HepG2 (cell line): ENCODE measurements at regions not wholly inside any gene's neighbourhood (a gene's known extent, or its start where the extent isn't known, plus 50 kb on each side); places are given as distances from the start of the nearest gene placed in this dataset.

Source experiments
- ATAC-seq: fragments of 200-7000 bp; cut with Tn5 transposase; 3 replicates; pipeline ENCODE4 v1.9.1; 2020; ENCODE audit warnings: mild to moderate bottlenecking, moderate library complexity
- BruUV-seq: library from RNA; stranded (reverse); fragments of 400-500 nt; replicated peaks from 2 replicates; lab custom pipeline; 2021; lab: Mats Ljungman, UMichigan
- CTCF ChIA-PET: fragments of 300-600 bp; formaldehyde crosslinking; extraction: SDS; loops from one replicate; lab custom pipeline; 2021; ENCODE audit warnings: low total read pairs, inconsistent platforms, low intra/inter-chr PET ratio; lab: Yijun Ruan, JAX
- POLR2A ChIA-PET: fragments of 350-600 bp; sonication (Branson Sonifier 250); formaldehyde crosslinking; loops from one replicate; lab custom pipeline; 2020; ENCODE audit warnings: antibody characterized with exemption, inconsistent platforms; lab: Yijun Ruan, JAX
- DNase-seq: peaks from one replicate; pipeline ENCODE4 v3.0.0-alpha.2; 2015; ENCODE audit warnings: low spot score
- FAIRE-seq: peaks from 3 replicates; lab custom pipeline; 2011; peaks lifted over from hg19 to GRCh38; lab: Jason Lieb, UNC
- H2AFZ ChIP-seq: one replicate; pipeline ENCODE4 v1.6.1; 2011; ENCODE audit warnings: low read length, inconsistent platforms
- H3K27ac ChIP-seq: fragments of 300-600 bp; 3 replicates; pipeline ENCODE4 v1.8.0; 2011; ENCODE audit warnings: mixed run types, mild to moderate bottlenecking, mixed read lengths, low read length, inconsistent platforms; ENCODE audit not compliant: insufficient read depth; ENCODE audit errors: extremely low read length
- H3K27me3 ChIP-seq, 2 experiments: fragments of 200-600 bp in 1 of 2; 2 replicates in 1 of 2; 3 replicates in 1 of 2; pipeline versions ENCODE4 v1.6.0 to v1.8.0; 2011; ENCODE audit warnings: low read length in 2 of 2, mild to moderate bottlenecking in 2 of 2, moderate library complexity in 2 of 2, inconsistent platforms in 1 of 2; ENCODE audit not compliant: insufficient read depth in 2 of 2, control insufficient read depth in 1 of 2
- H3K36me3 ChIP-seq, 2 experiments: fragments of 200-600 bp in 1 of 2; replicated peaks in 1 of 2; 2 replicates in 1 of 2; 3 replicates in 1 of 2; pipeline versions ENCODE4 v1.5.1 to v1.8.0; 2011; ENCODE audit warnings: low read length in 2 of 2, inconsistent platforms in 1 of 2; ENCODE audit not compliant: insufficient read depth in 2 of 2, control insufficient read depth in 1 of 2
- H3K4me1 ChIP-seq: 2 replicates; pipeline ENCODE4 v1.5.1; 2012; ENCODE audit warnings: low read length, inconsistent platforms; ENCODE audit not compliant: insufficient read depth
- H3K4me2 ChIP-seq: 2 replicates; pipeline ENCODE4 v1.6.0; 2011; ENCODE audit warnings: low read depth, low read length, inconsistent platforms
- H3K4me3 ChIP-seq, 3 experiments: fragments of 200-600 bp in 1 of 3; sonication (generic), shearing (Covaris generic) in 1 of 3; replicated peaks in 1 of 3; 2 replicates each; pipeline ENCODE4 v1.5.1; 2011 to 2016; ENCODE audit warnings: low read length in 3 of 3, inconsistent platforms in 2 of 3, low read depth in 2 of 3, mild to moderate bottlenecking in 2 of 3, control low read depth in 1 of 3, mixed read lengths in 1 of 3; ENCODE audit not compliant: insufficient read depth in 1 of 3
- H3K79me2 ChIP-seq: one replicate; pipeline ENCODE4 v1.6.1; 2011; ENCODE audit warnings: low read length, inconsistent platforms; ENCODE audit not compliant: insufficient read depth
- H3K9ac ChIP-seq: 2 replicates; pipeline ENCODE4 v1.6.0; 2011; ENCODE audit warnings: mild to moderate bottlenecking, low read depth, low read length, inconsistent platforms; ENCODE audit not compliant: insufficient read depth
- H3K9me3 ChIP-seq: 2 replicates; pipeline ENCODE4 v1.5.1; 2012; ENCODE audit warnings: mild to moderate bottlenecking, low read length
- H4K20me1 ChIP-seq: 2 replicates; pipeline ENCODE4 v1.6.0; 2011; ENCODE audit warnings: inconsistent platforms, mild to moderate bottlenecking, low read length, moderate library complexity; ENCODE audit not compliant: insufficient read depth
- ATRX ChIP-seq: sonication (generic); formaldehyde crosslinking; IDR thresholded peaks from 2 replicates; pipeline ENCODE4 v1.4.0; 2020; ENCODE audit warnings: missing genetic modification reagents, borderline replicate concordance
- CBFB ChIP-seq: sonication (generic); formaldehyde crosslinking; IDR thresholded peaks from 2 replicates; pipeline ENCODE4 v1.4.0; 2020; ENCODE audit warnings: missing genetic modification reagents
- ELF4 ChIP-seq: sonication (generic); formaldehyde crosslinking; IDR thresholded peaks from 2 replicates; pipeline ENCODE4 v1.5.0; 2020; ENCODE audit warnings: missing genetic modification reagents, mild to moderate bottlenecking, moderate library complexity, borderline replicate concordance
- KDM1A ChIP-seq: IDR thresholded peaks from 2 replicates; pipeline ENCODE4 v1.6.1; 2016; ENCODE audit warnings: missing compliant biosample characterization
- PRMT3 ChIP-seq: sonication (generic); formaldehyde crosslinking; IDR thresholded peaks from 2 replicates; pipeline ENCODE4 v1.8.1; 2022; ENCODE audit warnings: low read depth, mild to moderate bottlenecking, moderate library complexity, missing genetic modification reagents, borderline replicate concordance
- REST ChIP-seq, 2 experiments: IDR thresholded peaks; 2 replicates each; pipeline ENCODE4 v1.6.1; 2011 to 2012; ENCODE audit warnings: low read length in 2 of 2, borderline replicate concordance in 1 of 2, low read depth in 1 of 2, mild to moderate bottlenecking in 1 of 2, moderate library complexity in 1 of 2
- SOX5 ChIP-seq: IDR thresholded peaks from 2 replicates; pipeline ENCODE4 v1.6.1; 2016; ENCODE audit warnings: borderline replicate concordance
- SPEN ChIP-seq: sonication (generic); formaldehyde crosslinking; IDR thresholded peaks from 2 replicates; pipeline ENCODE4 v1.5.1; 2020; ENCODE audit warnings: low read depth, mild to moderate bottlenecking, missing genetic modification reagents
- YEATS2 ChIP-seq: sonication (generic); formaldehyde crosslinking; IDR thresholded peaks from 2 replicates; pipeline ENCODE4 v1.4.0; 2020; ENCODE audit warnings: missing genetic modification reagents, borderline replicate concordance
- ZBTB4 ChIP-seq: sonication (generic); formaldehyde crosslinking; IDR thresholded peaks from 2 replicates; pipeline ENCODE4 v1.4.0; 2020; ENCODE audit warnings: missing genetic modification reagents, mild to moderate bottlenecking, borderline replicate concordance
- ZFAT ChIP-seq: sonication (generic); formaldehyde crosslinking; conservative IDR thresholded peaks from 2 replicates; pipeline ENCODE4 v1.8.1; 2023; ENCODE audit warnings: missing genetic modification reagents, inconsistent platforms
- ZNF3 ChIP-seq: IDR thresholded peaks from 2 replicates; pipeline ENCODE4 v1.7.0; 2017; ENCODE audit warnings: inconsistent platforms
- ZNF530 ChIP-seq: sonication (generic); formaldehyde crosslinking; IDR thresholded peaks from 2 replicates; pipeline ENCODE4 v1.5.0; 2020; ENCODE audit warnings: low read depth, mild to moderate bottlenecking, missing genetic modification reagents
- ZNF567 ChIP-seq: sonication (generic); formaldehyde crosslinking; IDR thresholded peaks from 2 replicates; pipeline ENCODE4 v1.8.1; 2023; ENCODE audit warnings: mild to moderate bottlenecking, missing genetic modification reagents, borderline replicate concordance
- ZNF883 ChIP-seq: sonication (generic); formaldehyde crosslinking; IDR thresholded peaks from 2 replicates; pipeline ENCODE4 v1.5.1; 2020; ENCODE audit warnings: mild to moderate bottlenecking, missing genetic modification reagents; ENCODE audit errors: not compliant biosample characterization
- WGBS: methylation state at CpG from one replicate; pipeline ENCODE4 v1.1.6; 2017; ENCODE audit warnings: low lambda C conversion rate; 5-methylcytosine and 5-hydroxymethylcytosine counted together
- in situ Hi-C: cut with HindIII; loops from 2 replicates; pipeline ENCODE4 v1.10.0; 2017; ENCODE audit warnings: low pct_unique_long_range_greater_than_20kb; ENCODE audit not compliant: extremely low pct_ligation_motif_present
- intact Hi-C: fragments of 100-400 bp; cut with micrococcal nuclease; formaldehyde crosslinking; loops from one replicate; pipeline ENCODE4 v1.10.0; 2022; ENCODE audit not compliant: unreplicated experiment

GRCh38 chr1:57872913-57873312 lies 449.1 kb upstream of the DAB1 start:
- in situ Hi-C loops: no loop called here
- no peak overlapping the region for H3K9ac ChIP-seq

GRCh38 chr1:57868908-57869307 lies 445.0 kb upstream of the DAB1 start:
- FAIRE-seq (no peak), DNase-seq (no peak), ATAC-seq (no peak)
- Histone ChIP-seq H3K79me2 (no peaks in the 10 kb centered on the region), H3K4me1 (peaks cover 8% of the 10 kb centered on the region; the same call in 1 of the 2 replicates), H3K4me3 (no peak overlapping the region), H4K20me1 (no peaks in the 10 kb centered on the region), H3K4me2 (no peak overlapping the region), H3K9ac (no peak overlapping the region), H3K9me3 (no peaks in the 10 kb centered on the region), H3K27ac (no peak overlapping the region), H2AFZ (no peak overlapping the region), H3K27me3 (no peaks in the 10 kb centered on the region), H3K36me3 (no peaks in the 10 kb centered on the region)
- in situ Hi-C loops: no loop called here
- intact Hi-C loops: no loop called here
- ChIA-PET CTCF (no interaction called here), POLR2A (no interaction called here)
- WGBS: 5% methylated on average over 1 of the region's 1 CpG
- no TSS peak for BruUV-seq
- TF ChIP-seq KDM1A (CRISPR knock-in tag): no peak
- TF ChIP-seq SOX5 (CRISPR knock-in tag): no peak
- no peak for TF ChIP-seq PRMT3
- TF ChIP-seq ZBTB4 (CRISPR knock-in tag): no peak
- TF ChIP-seq ZNF883: no peak
- TF ChIP-seq REST (IDR thresholded peaks at IDR 0.05; ENCODE audit: borderline replicate concordance in 1 of 2, low read depth in 1 of 2, low read length in 2 of 2): no peak
- TF ChIP-seq YEATS2: no peak
- TF ChIP-seq ATRX (CRISPR knock-in tag): no peak
- no peak for TF ChIP-seq ZNF530 (CRISPR knock-in tag)
- TF ChIP-seq SPEN (CRISPR knock-in tag): no peak
- TF ChIP-seq ELF4 (CRISPR knock-in tag): no peak

More at GRCh38 chr1:57872913-57873312, 449.1 kb upstream of the DAB1 start:
- DNase-seq: no peak
- Histone ChIP-seq H3K9me3 (no peaks in the 10 kb centered on the region), H3K27me3 (no peaks in the 10 kb centered on the region), H2AFZ (no peak overlapping the region), H3K79me2 (no peaks in the 10 kb centered on the region), H3K4me2 (no peak overlapping the region), H3K4me3 (no peak overlapping the region), H4K20me1 (no peaks in the 10 kb centered on the region), H3K27ac (no peak overlapping the region), H3K4me1 (peaks cover 8% of the 10 kb centered on the region; the same call in 1 of the 2 replicates), H3K36me3 (no peaks in the 10 kb centered on the region)
- ATAC-seq: no peak
- FAIRE-seq: no peak
- CTCF ChIA-PET: no interaction called here
- POLR2A ChIA-PET: no interaction called here
- intact Hi-C loops: no loop called here
- BruUV-seq: no TSS peak
- no peak for TF ChIP-seq ZFAT (CRISPR knock-in tag)
- TF ChIP-seq ZNF567 (CRISPR knock-in tag): no peak
- no peak for TF ChIP-seq ZNF3 (CRISPR knock-in tag)
- TF ChIP-seq CBFB (CRISPR knock-in tag): no peak
